KMS-11 (cell line): ENCODE measurements at regions not wholly inside any gene's neighbourhood (a gene's known extent, or its start where the extent isn't known, plus 50 kb on each side); places are given as distances from the start of the nearest gene placed in this dataset.

Experiments
- H2AFZ ChIP-seq: fragments of 200-600 bp; sonication (generic); 2 replicates; pipeline ENCODE4 v1.6.1; 2016; ENCODE audit warnings: antibody characterized with exemption, mixed run types, low read depth
- H3K27ac ChIP-seq: fragments of 200-600 bp; sonication (generic); 2 replicates; pipeline ENCODE4 v1.6.1; 2016; ENCODE audit warnings: mild to moderate bottlenecking, mixed run types
- H3K27me3 ChIP-seq: fragments of 200-600 bp; sonication (generic); 2 replicates; pipeline ENCODE4 v1.6.1; 2017; ENCODE audit warnings: mild to moderate bottlenecking, low read depth, mixed run types, moderate library complexity; ENCODE audit not compliant: insufficient read depth
- H3K36me3 ChIP-seq: fragments of 200-600 bp; sonication (generic); 2 replicates; pipeline ENCODE4 v1.6.1; 2017; ENCODE audit warnings: mild to moderate bottlenecking, mixed run types; ENCODE audit not compliant: insufficient read depth
- H3K4me1 ChIP-seq: fragments of 200-600 bp; sonication (generic); 2 replicates; pipeline ENCODE4 v1.6.1; 2016; ENCODE audit warnings: mild to moderate bottlenecking, low read depth, mixed run types; ENCODE audit not compliant: poor library complexity, severe bottlenecking
- H3K4me2 ChIP-seq: fragments of 200-600 bp; sonication (generic); 2 replicates; pipeline ENCODE4 v1.7.0; 2016; ENCODE audit warnings: mild to moderate bottlenecking, mixed run types
- H3K4me3 ChIP-seq: fragments of 200-600 bp; sonication (generic); IDR thresholded peaks from 2 replicates; pipeline ENCODE4 v1.6.1; 2017; ENCODE audit warnings: low read depth, low read length, mixed read lengths; ENCODE audit not compliant: insufficient read depth
- H3K79me2 ChIP-seq: fragments of 200-600 bp; sonication (generic); 2 replicates; pipeline ENCODE4 v1.6.1; 2016; ENCODE audit warnings: low read depth, mixed run types; ENCODE audit not compliant: insufficient read depth
- H3K9ac ChIP-seq: fragments of 200-600 bp; sonication (generic); 2 replicates; pipeline ENCODE4 v1.6.1; 2016; ENCODE audit warnings: mild to moderate bottlenecking, mixed run types
- H4K20me1 ChIP-seq: fragments of 200-600 bp; sonication (generic); 2 replicates; pipeline ENCODE4 v1.6.1; 2016; ENCODE audit warnings: mild to moderate bottlenecking, mixed run types; ENCODE audit not compliant: insufficient read depth
- TF ChIP-seq, protein P1 (sequence below): fragments of 200-600 bp; sonication (generic); conservative IDR thresholded peaks from 2 replicates; pipeline ENCODE4 v1.6.1; 2017; ENCODE audit warnings: low read depth, mild to moderate bottlenecking, antibody characterized with exemption, low read length, moderate library complexity, mixed read lengths

- H3K79me2 ChIP-seq: no peaks in the 10 kb centered on the region
- no peaks in the 10 kb centered on the region for H3K27me3 ChIP-seq
- TF ChIP-seq, protein P1, sequence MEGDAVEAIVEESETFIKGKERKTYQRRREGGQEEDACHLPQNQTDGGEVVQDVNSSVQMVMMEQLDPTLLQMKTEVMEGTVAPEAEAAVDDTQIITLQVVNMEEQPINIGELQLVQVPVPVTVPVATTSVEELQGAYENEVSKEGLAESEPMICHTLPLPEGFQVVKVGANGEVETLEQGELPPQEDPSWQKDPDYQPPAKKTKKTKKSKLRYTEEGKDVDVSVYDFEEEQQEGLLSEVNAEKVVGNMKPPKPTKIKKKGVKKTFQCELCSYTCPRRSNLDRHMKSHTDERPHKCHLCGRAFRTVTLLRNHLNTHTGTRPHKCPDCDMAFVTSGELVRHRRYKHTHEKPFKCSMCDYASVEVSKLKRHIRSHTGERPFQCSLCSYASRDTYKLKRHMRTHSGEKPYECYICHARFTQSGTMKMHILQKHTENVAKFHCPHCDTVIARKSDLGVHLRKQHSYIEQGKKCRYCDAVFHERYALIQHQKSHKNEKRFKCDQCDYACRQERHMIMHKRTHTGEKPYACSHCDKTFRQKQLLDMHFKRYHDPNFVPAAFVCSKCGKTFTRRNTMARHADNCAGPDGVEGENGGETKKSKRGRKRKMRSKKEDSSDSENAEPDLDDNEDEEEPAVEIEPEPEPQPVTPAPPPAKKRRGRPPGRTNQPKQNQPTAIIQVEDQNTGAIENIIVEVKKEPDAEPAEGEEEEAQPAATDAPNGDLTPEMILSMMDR: no peak
- no peaks in the 10 kb centered on the region for H3K36me3 ChIP-seq
- no peaks in the 10 kb centered on the region for H3K4me1 ChIP-seq
- H4K20me1 ChIP-seq: no peaks in the 10 kb centered on the region
- no peak overlapping the region for H3K4me3 ChIP-seq
- no peak overlapping the region for H3K9ac ChIP-seq
- no peak overlapping the region for H2AFZ ChIP-seq
- H3K4me2 ChIP-seq: no peak overlapping the region
- H3K27ac ChIP-seq: no peak overlapping the region
Measured at GRCh38 chr21:30964283-30964682, 74.0 kb downstream of the KRTAP19-8 start.

DNA sequence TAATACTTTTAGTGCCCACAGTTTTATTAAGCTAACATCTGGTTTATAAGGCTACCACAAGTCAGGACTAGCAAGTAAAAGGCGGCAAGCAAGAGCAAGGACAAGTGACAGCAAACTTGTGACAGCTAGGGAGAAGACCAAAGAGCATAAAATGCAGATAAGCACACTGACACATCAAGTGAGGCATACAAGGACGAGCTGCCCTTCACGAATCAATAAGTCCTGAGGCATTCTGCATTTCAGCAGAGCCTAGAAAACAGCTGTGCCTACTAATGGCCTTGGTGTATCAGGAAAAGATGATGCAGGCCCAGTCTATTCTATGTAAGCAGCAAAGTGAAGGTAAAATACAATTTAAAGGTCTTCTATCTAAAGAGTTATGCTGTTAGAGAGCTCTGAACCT is 74.8 kb downstream of the KRTAP19-8 start:
- no peaks in the 10 kb centered on the region for H4K20me1 ChIP-seq
- no peak overlapping the region for H3K4me2 ChIP-seq
- H2AFZ ChIP-seq: no peak overlapping the region
- H3K27me3 ChIP-seq: no peaks in the 10 kb centered on the region
- H3K27ac ChIP-seq: no peak overlapping the region
- no peaks in the 10 kb centered on the region for H3K79me2 ChIP-seq
- TF ChIP-seq, protein P1: no peak
- no peak overlapping the region for H3K4me3 ChIP-seq
- H3K4me1 ChIP-seq: no peaks in the 10 kb centered on the region
- H3K36me3 ChIP-seq: no peaks in the 10 kb centered on the region
- H3K9ac ChIP-seq: no peak overlapping the region

DNA sequence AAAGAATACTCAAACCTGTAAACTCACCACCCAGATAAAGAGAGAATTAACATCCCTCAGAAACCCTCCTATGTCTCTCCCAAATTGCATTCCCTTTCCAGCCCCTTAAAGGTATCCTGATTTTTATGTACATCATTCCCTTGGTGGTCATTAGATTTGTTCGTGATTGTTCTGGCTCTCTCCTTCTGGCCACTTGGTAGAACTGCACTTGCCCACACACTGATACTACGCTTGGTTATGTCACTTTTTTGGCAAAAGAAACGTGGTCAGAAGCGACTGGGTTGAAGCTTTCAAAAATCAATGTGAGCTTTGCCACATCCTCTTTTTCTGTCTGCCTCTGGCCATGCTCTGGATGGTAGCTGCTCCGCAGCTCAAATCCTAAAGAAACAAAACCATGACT is 76.3 kb downstream of the KRTAP19-8 start:
- H4K20me1 ChIP-seq: no peaks in the 10 kb centered on the region

GRCh38 chr21:30958741-30959140 is 77.4 kb upstream of the KRTAP11-1 start:
- Histone ChIP-seq H3K36me3 (no peaks in the 10 kb centered on the region), H3K27ac (no peak overlapping the region), H3K4me1 (no peaks in the 10 kb centered on the region), H3K27me3 (no peaks in the 10 kb centered on the region), H3K9ac (no peak overlapping the region), H2AFZ (no peak overlapping the region), H3K79me2 (no peaks in the 10 kb centered on the region), H4K20me1 (no peaks in the 10 kb centered on the region), H3K4me3 (no peak overlapping the region), H3K4me2 (no peak overlapping the region)
- TF ChIP-seq, protein P1: no peak

More for the DNA sequence above, 76.3 kb downstream of the KRTAP19-8 start:
- Histone ChIP-seq H2AFZ (no peak overlapping the region), H3K36me3 (no peaks in the 10 kb centered on the region), H3K79me2 (no peaks in the 10 kb centered on the region), H3K4me2 (no peak overlapping the region), H3K4me1 (no peaks in the 10 kb centered on the region), H3K27ac (no peak overlapping the region), H3K27me3 (no peaks in the 10 kb centered on the region), H3K9ac (no peak overlapping the region), H3K4me3 (no peak overlapping the region)
- TF ChIP-seq, protein P1: peak; percentile 27; the same call in 1 of the 2 replicates
